RWPE2 (cell line): ENCODE measurements at regions not wholly inside any gene's neighbourhood (a gene's known extent, or its start where the extent isn't known, plus 50 kb on each side); places are given as distances from the start of the nearest gene placed in this dataset.

Experiments
- ATAC-seq: fragments of 200-7000 bp; cut with Tn5 transposase; 3 replicates; pipeline ENCODE4 v1.9.1; 2021; ENCODE audit warnings: low read depth
- DNase-seq: peaks from one replicate; pipeline ENCODE4 v3.0.0-alpha.2; 2020; ENCODE audit warnings: low spot score
- H3K27ac ChIP-seq: fragments of 450-650 bp; 2 replicates; pipeline ENCODE4 v1.5.1; 2017; ENCODE audit warnings: mild to moderate bottlenecking; ENCODE audit not compliant: poor library complexity, severe bottlenecking
- H3K27me3 ChIP-seq: fragments of 250-450 bp; sonication (Bioruptor Pico); 2 replicates; pipeline ENCODE4 v1.5.1; 2021; ENCODE audit warnings: mild to moderate bottlenecking, moderate library complexity; ENCODE audit not compliant: insufficient read depth, poor library complexity, severe bottlenecking
- H3K36me3 ChIP-seq: fragments of 250-450 bp; sonication (Bioruptor Pico); 2 replicates; pipeline ENCODE4 v1.5.1; 2020; ENCODE audit warnings: low read depth, mild to moderate bottlenecking, moderate library complexity
- H3K4me1 ChIP-seq: fragments of 250-450 bp; sonication (Bioruptor Pico); 2 replicates; pipeline ENCODE4 v1.5.1; 2021; ENCODE audit warnings: mild to moderate bottlenecking, moderate library complexity; ENCODE audit not compliant: insufficient read depth, poor library complexity, severe bottlenecking
- H3K4me3 ChIP-seq: fragments of 250-450 bp; sonication (Bioruptor Pico); 2 replicates; pipeline ENCODE4 v1.5.1; 2021; ENCODE audit warnings: mild to moderate bottlenecking, moderate library complexity; ENCODE audit not compliant: severe bottlenecking
- H3K9me3 ChIP-seq: fragments of 250-450 bp; sonication (Bioruptor Pico); 2 replicates; pipeline ENCODE4 v1.5.1; 2021; ENCODE audit warnings: mild to moderate bottlenecking, moderate library complexity; ENCODE audit not compliant: severe bottlenecking
- CTCF ChIP-seq: fragments of 450-650 bp; IDR thresholded peaks from one replicate; pipeline ENCODE4 v1.5.1; 2017; ENCODE audit warnings: mild to moderate bottlenecking, moderate library complexity; ENCODE audit not compliant: poor library complexity, severe bottlenecking

- DNase-seq (no peak), ATAC-seq (no peak)
- no peak overlapping the region for H3K4me3 ChIP-seq
- H3K36me3 ChIP-seq, result no peaks in the 10 kb centered on the region
- no peaks in the 10 kb centered on the region for H3K4me1 ChIP-seq
- TF ChIP-seq CTCF, result no peak
- no peak overlapping the region for H3K27ac ChIP-seq
- H3K9me3 ChIP-seq, result no peaks in the 10 kb centered on the region
- H3K27me3 ChIP-seq, result no peaks in the 10 kb centered on the region
These were observed 325.9 kb upstream of the TEX13C start for GRCh38 chrX:124993735-124994134.

- Histone ChIP-seq H3K4me3 (no peak overlapping the region), H3K36me3 (no peaks in the 10 kb centered on the region), H3K9me3 (no peaks in the 10 kb centered on the region), H3K27ac (no peak overlapping the region), H3K27me3 (no peaks in the 10 kb centered on the region), H3K4me1 (no peaks in the 10 kb centered on the region)
- DNase-seq (no peak), ATAC-seq (no peak)
- no peak for TF ChIP-seq CTCF
These were observed 325.3 kb upstream of the TEX13C start for GRCh38 chrX:124994404-124994803.

GRCh38 chrX:125003746-125004446, 315.8 kb upstream of the TEX13C start:
- no peak for ATAC-seq
- Histone ChIP-seq H3K4me3 (no peak overlapping the region), H3K27ac (no peak overlapping the region), H3K4me1 (no peaks in the 10 kb centered on the region), H3K27me3 (no peaks in the 10 kb centered on the region), H3K36me3 (no peaks in the 10 kb centered on the region), H3K9me3 (no peaks in the 10 kb centered on the region)
- TF ChIP-seq CTCF, result no peak
- DNase-seq, result no peak

- Histone ChIP-seq H3K36me3 (no peaks in the 10 kb centered on the region), H3K27me3 (no peaks in the 10 kb centered on the region), H3K27ac (no peak overlapping the region), H3K4me1 (no peaks in the 10 kb centered on the region), H3K4me3 (no peak overlapping the region), H3K9me3 (no peaks in the 10 kb centered on the region)
- TF ChIP-seq CTCF, result no peak
- DNase-seq (no peak), ATAC-seq (no peak)
These were observed 314.9 kb upstream of the TEX13C start for GRCh38 chrX:125004799-125005198.

GRCh38 chrX:125005863-125006262, 313.8 kb upstream of the TEX13C start:
- Histone ChIP-seq H3K36me3 (no peaks in the 10 kb centered on the region), H3K27ac (no peak overlapping the region), H3K4me1 (no peaks in the 10 kb centered on the region), H3K9me3 (no peaks in the 10 kb centered on the region), H3K4me3 (no peak overlapping the region), H3K27me3 (no peaks in the 10 kb centered on the region)
- ATAC-seq (no peak), DNase-seq (no peak)
- no peak for TF ChIP-seq CTCF
